BLaER1 treated with 17β-estradiol and CSF1 and Interleukin-3, amounts not matched to agents 10 nM and 100 nM (cell line): ENCODE measurements at regions not wholly inside any gene's neighbourhood (a gene's known extent, or its start where the extent isn't known, plus 50 kb on each side); places are given as distances from the start of the nearest gene placed in this dataset.

Experiments
- H3K27ac ChIP-seq, 11 experiments: shearing (Covaris generic); formaldehyde crosslinking; 2 replicates each; pipeline ENCODE4 v1.8.1; 2022
- H3K27me3 ChIP-seq, 11 experiments: shearing (Covaris generic); formaldehyde crosslinking; 2 replicates each; pipeline ENCODE4 v1.8.1; 2022
- H3K36me3 ChIP-seq, 11 experiments: shearing (Covaris generic); formaldehyde crosslinking; 2 replicates each; pipeline ENCODE4 v1.8.1; 2022
- H3K4me1 ChIP-seq, 10 experiments: shearing (Covaris generic); formaldehyde crosslinking; 2 replicates each; pipeline ENCODE4 v1.8.1; 2022
- H3K4me2 ChIP-seq, 11 experiments: shearing (Covaris generic); formaldehyde crosslinking; 2 replicates each; pipeline ENCODE4 v1.8.1; 2022
- H3K4me3 ChIP-seq, 10 experiments: shearing (Covaris generic); formaldehyde crosslinking; 2 replicates each; pipeline ENCODE4 v1.8.1; 2022
- H3K9ac ChIP-seq, 11 experiments: shearing (Covaris generic); formaldehyde crosslinking; 2 replicates each; pipeline ENCODE4 v1.8.1; 2022
- H3K9me3 ChIP-seq, 11 experiments: shearing (Covaris generic); formaldehyde crosslinking; replicated peaks in 1 of 11; 2 replicates each; pipeline ENCODE4 v1.8.1; 2022
- H4K20me1 ChIP-seq, 11 experiments: shearing (Covaris generic); formaldehyde crosslinking; 2 replicates each; pipeline ENCODE4 v1.8.1; 2022
- Cebpa-rat ChIP-seq, 11 experiments: shearing (Covaris generic); IDR thresholded peaks; 2 replicates each; pipeline ENCODE4 v1.8.1; 2022

- Histone ChIP-seq H3K9ac (no peak overlapping the region), H3K9me3 (no peaks in the 10 kb centered on the region), H4K20me1 (no peaks in the 10 kb centered on the region), H3K27ac (no peak overlapping the region), H3K4me3 (no peak overlapping the region), H3K36me3 (no peaks in the 10 kb centered on the region), H3K27me3 (no peaks in the 10 kb centered on the region), H3K4me1 (0 out of 20 replicates have a peak, but pooled peaks cover 0 to 6% (median 0%) of the 10 kb centered on the region in 10 experiments), H3K4me2 (no peak overlapping the region)
- no peak for TF ChIP-seq Cebpa-rat (IDR thresholded peaks at IDR 0.05)
Measured at GRCh38 chr7:35544028-35544742, 150.8 kb downstream of the HERPUD2 start.

GRCh38 chr7:35537067-35538023 is 157.6 kb downstream of the HERPUD2 start:
- TF ChIP-seq Cebpa-rat (IDR thresholded peaks at IDR 0.05) = no peak
- no peaks in the 10 kb centered on the region for H3K27me3 ChIP-seq
- H4K20me1 ChIP-seq = peaks cover 0 to 4% (median 0%) of the 10 kb centered on the region in 11 experiments; a peak in 1 of 22 replicates
- H3K4me2 ChIP-seq = peak overlapping the region; percentile 33 to 75 (median 47); a peak in 18 of 22 replicates
- H3K27ac ChIP-seq = no peak overlapping the region
- peaks cover 0 to 12% (median 0%) of the 10 kb centered on the region in 11 experiments; a peak in 2 of 22 replicates for H3K9me3 ChIP-seq
- peaks cover 0 to 5% (median 0%) of the 10 kb centered on the region in 10 experiments; a peak in 1 of 20 replicates for H3K4me1 ChIP-seq
- H3K36me3 ChIP-seq = no peaks in the 10 kb centered on the region
- peak overlapping the region in 8 of 10 experiments; percentile 37 to 65 (median 49); a peak in 12 of 20 replicates for H3K4me3 ChIP-seq
- H3K9ac ChIP-seq = peak overlapping the region in 5 of 11 experiments; percentile 44 to 52 (median 51); a peak in 7 of 22 replicates

- TF ChIP-seq Cebpa-rat (IDR thresholded peaks at IDR 0.05) = no peak
- Histone ChIP-seq H3K9me3 (peaks cover 0 to 12% (median 0%) of the 10 kb centered on the region in 11 experiments; a peak in 2 of 22 replicates), H3K4me1 (peaks cover 0 to 5% (median 0%) of the 10 kb centered on the region in 10 experiments; a peak in 1 of 20 replicates)
Measured at GRCh38 chr7:35536396-35536826, 158.5 kb downstream of the HERPUD2 start.

GRCh38 chr7:35533902-35534301 is 161.0 kb downstream of the HERPUD2 start:
- peaks cover 0 to 12% (median 0%) of the 10 kb centered on the region in 11 experiments; a peak in 2 of 22 replicates for H3K9me3 ChIP-seq
- TF ChIP-seq Cebpa-rat (IDR thresholded peaks at IDR 0.05) = peak in 2 of 11 experiments; percentile 18; a peak in 1 of 22 replicates

More at GRCh38 chr7:35536396-35536826, 158.5 kb downstream of the HERPUD2 start:
- no peaks in the 10 kb centered on the region for H3K36me3 ChIP-seq
- H3K4me2 ChIP-seq = peak overlapping the region in 3 of 11 experiments; percentile 38 to 61 (median 49); a peak in 3 of 22 replicates
- H3K27ac ChIP-seq = no peak overlapping the region
- peaks cover 0 to 4% (median 0%) of the 10 kb centered on the region in 11 experiments; a peak in 1 of 22 replicates for H4K20me1 ChIP-seq
- no peaks in the 10 kb centered on the region for H3K27me3 ChIP-seq
- no peak overlapping the region for H3K9ac ChIP-seq
- H3K4me3 ChIP-seq = no peak overlapping the region

GRCh38 chr7:35530124-35531109 is 164.5 kb downstream of the HERPUD2 start:
- Histone ChIP-seq H3K4me2 (no peak overlapping the region; a peak in 1 of 22 replicates), H3K27ac (no peak overlapping the region), H3K36me3 (no peaks in the 10 kb centered on the region), H3K4me1 (peaks cover 0 to 5% (median 0%) of the 10 kb centered on the region in 10 experiments; a peak in 1 of 20 replicates), H3K9ac (no peak overlapping the region), H3K27me3 (no peaks in the 10 kb centered on the region), H4K20me1 (no peaks in the 10 kb centered on the region), H3K4me3 (no peak overlapping the region), H3K9me3 (peaks cover 0 to 12% (median 0%) of the 10 kb centered on the region in 11 experiments; a peak in 2 of 22 replicates)
- no peak for TF ChIP-seq Cebpa-rat (IDR thresholded peaks at IDR 0.05)

More at GRCh38 chr7:35533902-35534301, 161.0 kb downstream of the HERPUD2 start:
- Histone ChIP-seq H3K4me3 (no peak overlapping the region), H3K27me3 (no peaks in the 10 kb centered on the region), H4K20me1 (peaks cover 0 to 4% (median 0%) of the 10 kb centered on the region in 11 experiments; a peak in 1 of 22 replicates), H3K4me2 (0 out of 22 replicates have a peak overlapping the region, but pooled peaks of 1 of the 11 experiments have one; percentile 18), H3K4me1 (peaks cover 0 to 5% (median 0%) of the 10 kb centered on the region in 10 experiments; a peak in 1 of 20 replicates), H3K9ac (no peak overlapping the region), H3K36me3 (no peaks in the 10 kb centered on the region), H3K27ac (no peak overlapping the region)

GRCh38 chr7:35529713-35530112 is 165.2 kb downstream of the HERPUD2 start:
- H3K4me3 ChIP-seq = no peak overlapping the region
- no peak overlapping the region; a peak in 1 of 22 replicates for H3K4me2 ChIP-seq
- H4K20me1 ChIP-seq = no peaks in the 10 kb centered on the region
- peaks cover 0 to 5% (median 0%) of the 10 kb centered on the region in 10 experiments; a peak in 1 of 20 replicates for H3K4me1 ChIP-seq
- peaks cover 0 to 12% (median 0%) of the 10 kb centered on the region in 11 experiments; a peak in 2 of 22 replicates for H3K9me3 ChIP-seq
- no peaks in the 10 kb centered on the region for H3K27me3 ChIP-seq
- H3K27ac ChIP-seq = no peak overlapping the region
- no peak for TF ChIP-seq Cebpa-rat (IDR thresholded peaks at IDR 0.05)
- H3K9ac ChIP-seq = no peak overlapping the region
- no peaks in the 10 kb centered on the region for H3K36me3 ChIP-seq

- no peaks in the 10 kb centered on the region for H4K20me1 ChIP-seq
- H3K9me3 ChIP-seq = peaks cover 0 to 2% (median 0%) of the 10 kb centered on the region in 11 experiments; a peak in 2 of 22 replicates
- no peaks in the 10 kb centered on the region for H3K27me3 ChIP-seq
- H3K4me3 ChIP-seq = no peak overlapping the region
- TF ChIP-seq Cebpa-rat (IDR thresholded peaks at IDR 0.05) = no peak
- H3K36me3 ChIP-seq = no peaks in the 10 kb centered on the region
- H3K4me1 ChIP-seq = no peaks in the 10 kb centered on the region
- H3K27ac ChIP-seq = no peak overlapping the region
- no peak overlapping the region for H3K9ac ChIP-seq
- no peak overlapping the region for H3K4me2 ChIP-seq
Measured at GRCh38 chr7:35528381-35528977, 166.5 kb downstream of the HERPUD2 start.
